A549 (cell line): ENCODE measurements at regions not wholly inside any gene's neighbourhood (a gene's known extent, or its start where the extent isn't known, plus 50 kb on each side); places are given as distances from the start of the nearest gene placed in this dataset.

Experiments used
- ELK1 ChIP-seq: fragments of 150-350 bp; IDR thresholded peaks from 2 replicates; pipeline ENCODE4 v1.6.1; 2014; ENCODE audit warnings: low read depth, mild to moderate bottlenecking, low read length
- KDM5A ChIP-seq: fragments of 200-600 bp; sonication (generic); IDR thresholded peaks from 2 replicates; pipeline ENCODE4 v1.6.1; 2016; ENCODE audit warnings: antibody characterized with exemption, mild to moderate bottlenecking
- MAFK ChIP-seq: fragments of 450-650 bp; IDR thresholded peaks from 2 replicates; pipeline ENCODE4 v1.6.1; 2014; ENCODE audit not compliant: partially characterized antibody
- POLR2A ChIP-seq: IDR thresholded peaks from 2 replicates; pipeline ENCODE4 v1.6.1; 2012; ENCODE audit warnings: mild to moderate bottlenecking, low read length
- RCOR1 ChIP-seq: fragments of 150-350 bp; IDR thresholded peaks from 2 replicates; pipeline ENCODE4 v1.6.1; 2014; ENCODE audit warnings: antibody characterized with exemption, low read length, low read depth
- TF ChIP-seq, protein P1 (sequence below): fragments of >200 bp; sonication (Bioruptor Twin); formaldehyde crosslinking; IDR thresholded peaks from 3 replicates; pipeline ENCODE4 v1.5.1; 2016
- TF ChIP-seq, protein P2 (sequence below): fragments of 250-450 bp; sonication (Bioruptor Pico); IDR thresholded peaks from 2 replicates; pipeline ENCODE4 v1.5.0; 2021; ENCODE audit warnings: mild to moderate bottlenecking, moderate library complexity, borderline replicate concordance

- TF ChIP-seq, protein P1, sequence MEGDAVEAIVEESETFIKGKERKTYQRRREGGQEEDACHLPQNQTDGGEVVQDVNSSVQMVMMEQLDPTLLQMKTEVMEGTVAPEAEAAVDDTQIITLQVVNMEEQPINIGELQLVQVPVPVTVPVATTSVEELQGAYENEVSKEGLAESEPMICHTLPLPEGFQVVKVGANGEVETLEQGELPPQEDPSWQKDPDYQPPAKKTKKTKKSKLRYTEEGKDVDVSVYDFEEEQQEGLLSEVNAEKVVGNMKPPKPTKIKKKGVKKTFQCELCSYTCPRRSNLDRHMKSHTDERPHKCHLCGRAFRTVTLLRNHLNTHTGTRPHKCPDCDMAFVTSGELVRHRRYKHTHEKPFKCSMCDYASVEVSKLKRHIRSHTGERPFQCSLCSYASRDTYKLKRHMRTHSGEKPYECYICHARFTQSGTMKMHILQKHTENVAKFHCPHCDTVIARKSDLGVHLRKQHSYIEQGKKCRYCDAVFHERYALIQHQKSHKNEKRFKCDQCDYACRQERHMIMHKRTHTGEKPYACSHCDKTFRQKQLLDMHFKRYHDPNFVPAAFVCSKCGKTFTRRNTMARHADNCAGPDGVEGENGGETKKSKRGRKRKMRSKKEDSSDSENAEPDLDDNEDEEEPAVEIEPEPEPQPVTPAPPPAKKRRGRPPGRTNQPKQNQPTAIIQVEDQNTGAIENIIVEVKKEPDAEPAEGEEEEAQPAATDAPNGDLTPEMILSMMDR, result no peak
- TF ChIP-seq, protein P2, sequence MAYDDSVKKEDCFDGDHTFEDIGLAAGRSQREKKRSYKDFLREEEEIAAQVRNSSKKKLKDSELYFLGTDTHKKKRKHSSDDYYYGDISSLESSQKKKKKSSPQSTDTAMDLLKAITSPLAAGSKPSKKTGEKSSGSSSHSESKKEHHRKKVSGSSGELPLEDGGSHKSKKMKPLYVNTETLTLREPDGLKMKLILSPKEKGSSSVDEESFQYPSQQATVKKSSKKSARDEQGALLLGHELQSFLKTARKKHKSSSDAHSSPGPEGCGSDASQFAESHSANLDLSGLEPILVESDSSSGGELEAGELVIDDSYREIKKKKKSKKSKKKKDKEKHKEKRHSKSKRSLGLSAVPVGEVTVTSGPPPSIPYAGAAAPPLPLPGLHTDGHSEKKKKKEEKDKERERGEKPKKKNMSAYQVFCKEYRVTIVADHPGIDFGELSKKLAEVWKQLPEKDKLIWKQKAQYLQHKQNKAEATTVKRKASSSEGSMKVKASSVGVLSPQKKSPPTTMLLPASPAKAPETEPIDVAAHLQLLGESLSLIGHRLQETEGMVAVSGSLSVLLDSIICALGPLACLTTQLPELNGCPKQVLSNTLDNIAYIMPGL, result no peak
- TF ChIP-seq POLR2A, result no peak
- no peak for TF ChIP-seq RCOR1
- TF ChIP-seq KDM5A, result no peak
- TF ChIP-seq MAFK, result no peak
- TF ChIP-seq ELK1, result no peak
Measured at GRCh38 chr18:38010037-38010436, 444.4 kb upstream of the CELF4 start.
